Activated naive CD4-positive, alpha-beta T cell treated with anti-CD3 and anti-CD28 coated beads for 36 hours (primary cell): ENCODE measurements at regions not wholly inside any gene's neighbourhood (a gene's known extent, or its start where the extent isn't known, plus 50 kb on each side); places are given as distances from the start of the nearest gene placed in this dataset.

Source experiments
- CTCF ChIA-PET: fragments of 350-600 bp; sonication (Branson Sonifier 250); formaldehyde crosslinking; loops from one replicate; lab custom pipeline; 2021; ENCODE audit warnings: antibody characterized with exemption; lab: Charles Lee
- DNase-seq: peaks from one replicate; pipeline ENCODE4 v3.0.0-alpha.2; 2020
- H3K27ac Mint-ChIP-seq: one replicate; pipeline ENCODE4 v1.8.0; 2021; ENCODE audit warnings: mild to moderate bottlenecking, mixed read lengths
- H3K27me3 Mint-ChIP-seq: one replicate; pipeline ENCODE4 v1.8.0; 2021; ENCODE audit warnings: low read depth, mixed read lengths
- H3K36me3 Mint-ChIP-seq: one replicate; pipeline ENCODE4 v1.8.0; 2021; ENCODE audit warnings: low read depth, mixed read lengths
- H3K4me1 Mint-ChIP-seq: one replicate; pipeline ENCODE4 v1.8.0; 2021; ENCODE audit warnings: low read depth, mixed read lengths
- H3K4me3 Mint-ChIP-seq: one replicate; pipeline ENCODE4 v1.8.0; 2021; ENCODE audit warnings: mild to moderate bottlenecking, moderate library complexity, mixed read lengths
- H3K9me3 Mint-ChIP-seq: one replicate; pipeline ENCODE4 v1.8.0; 2021; ENCODE audit warnings: mixed read lengths
- intact Hi-C: fragments of 100-400 bp; cut with micrococcal nuclease; formaldehyde crosslinking; loops from one replicate; pipeline ENCODE4 v1.15.1; 2023

- H3K4me1 Mint-ChIP-seq: no peaks in the 10 kb centered on the region
- H3K27ac Mint-ChIP-seq: no peak overlapping the region
- H3K27me3 Mint-ChIP-seq: peaks cover 27% of the 10 kb centered on the region
- peaks cover 17% of the 10 kb centered on the region for H3K9me3 Mint-ChIP-seq
- DNase-seq: no peak
- no peak overlapping the region for H3K4me3 Mint-ChIP-seq
- no peaks in the 10 kb centered on the region for H3K36me3 Mint-ChIP-seq
- CTCF ChIA-PET: no interaction called here
- intact Hi-C loops: no loop called here
Measured at GRCh38 chr9:33742519-33742918, 52.8 kb upstream of the PRSS3 start.
